ENCODE measurements at regions not wholly inside any gene's neighbourhood (a gene's known extent, or its start where the extent isn't known, plus 50 kb on each side); places are given as distances from the start of the nearest gene placed in this dataset.

DNA sequence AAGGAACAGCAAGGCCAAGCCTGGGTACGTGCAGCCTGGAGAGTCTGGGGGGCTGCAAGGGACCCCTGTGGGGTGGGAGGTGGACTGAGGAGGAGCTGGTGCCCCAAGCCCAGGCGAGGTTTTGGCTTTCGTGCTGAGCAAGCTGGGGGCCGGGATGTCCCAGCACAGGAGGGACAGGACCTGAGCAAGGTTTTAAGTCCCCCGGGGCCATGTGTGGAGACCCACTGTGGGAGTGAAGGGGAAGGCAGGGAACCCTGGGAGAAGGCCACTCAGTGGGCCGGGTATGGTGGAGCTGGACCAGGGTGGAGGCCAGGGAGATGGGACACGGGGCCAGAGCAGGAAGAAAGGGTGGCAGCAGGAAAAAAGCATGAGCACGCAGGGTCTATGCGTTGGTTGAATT, 419.2 kb upstream of the SULF2 start:
- TF ChIP-seq, protein P1, sequence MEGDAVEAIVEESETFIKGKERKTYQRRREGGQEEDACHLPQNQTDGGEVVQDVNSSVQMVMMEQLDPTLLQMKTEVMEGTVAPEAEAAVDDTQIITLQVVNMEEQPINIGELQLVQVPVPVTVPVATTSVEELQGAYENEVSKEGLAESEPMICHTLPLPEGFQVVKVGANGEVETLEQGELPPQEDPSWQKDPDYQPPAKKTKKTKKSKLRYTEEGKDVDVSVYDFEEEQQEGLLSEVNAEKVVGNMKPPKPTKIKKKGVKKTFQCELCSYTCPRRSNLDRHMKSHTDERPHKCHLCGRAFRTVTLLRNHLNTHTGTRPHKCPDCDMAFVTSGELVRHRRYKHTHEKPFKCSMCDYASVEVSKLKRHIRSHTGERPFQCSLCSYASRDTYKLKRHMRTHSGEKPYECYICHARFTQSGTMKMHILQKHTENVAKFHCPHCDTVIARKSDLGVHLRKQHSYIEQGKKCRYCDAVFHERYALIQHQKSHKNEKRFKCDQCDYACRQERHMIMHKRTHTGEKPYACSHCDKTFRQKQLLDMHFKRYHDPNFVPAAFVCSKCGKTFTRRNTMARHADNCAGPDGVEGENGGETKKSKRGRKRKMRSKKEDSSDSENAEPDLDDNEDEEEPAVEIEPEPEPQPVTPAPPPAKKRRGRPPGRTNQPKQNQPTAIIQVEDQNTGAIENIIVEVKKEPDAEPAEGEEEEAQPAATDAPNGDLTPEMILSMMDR (IDR thresholded peaks at IDR 0.05; ENCODE audit: low read depth, low read length): no peak
- no peak for TF ChIP-seq EZH2phosphoT487 (IDR thresholded peaks at IDR 0.05; ENCODE audit: low read depth)
